22Rv1 (cell line): ENCODE measurements at regions not wholly inside any gene's neighbourhood (a gene's known extent, or its start where the extent isn't known, plus 50 kb on each side); places are given as distances from the start of the nearest gene placed in this dataset.

Experiments
- H3K27ac ChIP-seq: fragments of 450-650 bp; 2 replicates; pipeline ENCODE4 v1.5.1; 2017
- ZFX ChIP-seq: fragments of 450-650 bp; IDR thresholded peaks from 2 replicates; pipeline ENCODE4 v1.6.1; 2017; ENCODE audit warnings: antibody characterized with exemption, borderline replicate concordance
- TF ChIP-seq, protein P1 (sequence below): fragments of 450-650 bp; IDR thresholded peaks from 2 replicates; pipeline ENCODE4 v1.5.1; 2017; ENCODE audit warnings: mild to moderate bottlenecking

DNA sequence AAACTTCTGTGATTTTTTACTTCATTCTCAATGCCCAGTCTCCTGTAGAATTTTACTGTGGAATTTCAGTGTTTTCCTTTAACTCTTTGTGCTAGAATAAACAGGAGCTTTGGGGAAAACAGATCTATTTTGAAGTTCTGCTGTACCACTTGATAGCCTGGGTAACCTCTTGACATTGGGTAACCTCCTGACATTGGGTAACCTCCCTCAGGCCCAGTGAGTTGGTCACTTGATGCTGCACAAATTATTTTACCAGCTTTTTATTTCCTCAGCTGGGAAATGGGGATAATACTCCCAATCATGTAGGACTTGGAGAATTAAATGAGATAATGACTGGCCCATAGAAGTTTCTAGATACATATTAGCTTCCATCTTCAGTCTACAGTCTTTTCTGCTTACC lies 137.3 kb upstream of the TOP1 start:
- TF ChIP-seq, protein P1, sequence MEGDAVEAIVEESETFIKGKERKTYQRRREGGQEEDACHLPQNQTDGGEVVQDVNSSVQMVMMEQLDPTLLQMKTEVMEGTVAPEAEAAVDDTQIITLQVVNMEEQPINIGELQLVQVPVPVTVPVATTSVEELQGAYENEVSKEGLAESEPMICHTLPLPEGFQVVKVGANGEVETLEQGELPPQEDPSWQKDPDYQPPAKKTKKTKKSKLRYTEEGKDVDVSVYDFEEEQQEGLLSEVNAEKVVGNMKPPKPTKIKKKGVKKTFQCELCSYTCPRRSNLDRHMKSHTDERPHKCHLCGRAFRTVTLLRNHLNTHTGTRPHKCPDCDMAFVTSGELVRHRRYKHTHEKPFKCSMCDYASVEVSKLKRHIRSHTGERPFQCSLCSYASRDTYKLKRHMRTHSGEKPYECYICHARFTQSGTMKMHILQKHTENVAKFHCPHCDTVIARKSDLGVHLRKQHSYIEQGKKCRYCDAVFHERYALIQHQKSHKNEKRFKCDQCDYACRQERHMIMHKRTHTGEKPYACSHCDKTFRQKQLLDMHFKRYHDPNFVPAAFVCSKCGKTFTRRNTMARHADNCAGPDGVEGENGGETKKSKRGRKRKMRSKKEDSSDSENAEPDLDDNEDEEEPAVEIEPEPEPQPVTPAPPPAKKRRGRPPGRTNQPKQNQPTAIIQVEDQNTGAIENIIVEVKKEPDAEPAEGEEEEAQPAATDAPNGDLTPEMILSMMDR: no peak
- no peak for TF ChIP-seq ZFX
- H3K27ac ChIP-seq: no peak overlapping the region

DNA sequence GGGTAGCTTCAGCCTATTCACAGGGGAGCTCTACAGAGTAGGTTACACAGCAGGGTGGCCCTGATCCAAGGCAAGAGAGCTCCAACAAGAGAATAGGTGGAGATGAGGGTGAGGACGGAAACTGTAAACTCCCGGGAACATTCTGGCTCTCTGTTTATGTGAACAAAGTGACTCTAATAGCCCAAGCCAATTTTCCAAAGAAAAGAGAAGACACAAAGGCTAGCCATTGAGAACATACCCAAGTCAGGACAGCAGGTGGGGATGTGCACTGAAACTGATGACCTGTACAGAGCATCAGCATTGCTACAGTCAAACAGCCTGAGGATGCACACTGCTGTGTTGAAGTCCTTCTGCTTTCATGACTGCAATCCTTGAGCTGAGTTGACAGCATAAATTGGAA lies 136.0 kb upstream of the TOP1 start:
- TF ChIP-seq ZFX: no peak
- TF ChIP-seq, protein P1: no peak
- no peak overlapping the region for H3K27ac ChIP-seq

DNA sequence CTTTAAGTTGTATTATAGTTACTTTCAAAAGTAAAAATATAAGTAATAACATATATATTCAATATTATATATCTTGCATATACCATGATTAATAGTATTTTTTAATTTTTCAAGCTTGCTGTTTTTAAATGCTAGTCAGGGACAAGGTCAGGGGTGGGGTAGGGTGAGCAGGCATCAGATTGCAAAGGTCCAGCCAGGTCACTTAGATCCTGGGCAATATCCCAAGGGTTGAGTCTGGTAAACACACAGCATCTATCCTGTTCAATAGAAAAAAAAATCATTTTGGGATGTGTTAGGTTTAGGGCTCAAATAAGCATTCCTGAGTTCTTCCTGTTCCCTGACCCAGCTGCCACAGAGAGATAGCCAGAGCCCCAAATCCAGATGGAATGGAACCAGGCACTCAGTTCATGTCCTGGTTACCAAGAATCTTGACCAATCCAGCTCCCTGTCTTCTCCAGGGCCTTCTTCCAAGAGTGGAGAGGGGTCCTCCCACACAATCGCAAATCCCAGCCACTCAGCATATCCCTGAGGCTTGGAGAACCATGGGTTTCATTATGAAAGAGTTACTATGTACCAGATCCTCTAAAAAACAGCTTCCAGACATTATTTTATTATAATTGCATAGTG lies 134.9 kb upstream of the TOP1 start:
- TF ChIP-seq ZFX: no peak
- TF ChIP-seq, protein P1: no peak
- no peak overlapping the region for H3K27ac ChIP-seq

DNA sequence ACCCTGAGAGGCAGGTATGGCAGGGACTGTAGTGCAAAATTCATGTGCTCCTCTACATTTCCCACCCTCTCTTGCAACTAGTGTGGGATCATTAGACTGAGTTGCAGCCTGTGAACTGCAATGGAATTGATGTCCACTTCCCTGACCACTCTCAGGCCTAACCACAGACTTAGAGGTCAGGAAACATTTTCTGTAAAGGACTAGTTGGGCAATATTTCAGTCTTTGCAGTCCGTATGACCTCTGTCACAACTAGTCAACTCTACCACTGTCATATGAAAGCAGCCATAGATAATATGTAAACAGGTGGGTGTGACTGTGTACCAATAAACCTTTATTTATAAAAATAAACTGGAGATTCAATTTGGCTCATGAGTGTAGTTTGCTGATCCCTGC lies 134.4 kb upstream of the TOP1 start:
- no peak overlapping the region for H3K27ac ChIP-seq
- no peak for TF ChIP-seq ZFX
- TF ChIP-seq, protein P1: no peak

DNA sequence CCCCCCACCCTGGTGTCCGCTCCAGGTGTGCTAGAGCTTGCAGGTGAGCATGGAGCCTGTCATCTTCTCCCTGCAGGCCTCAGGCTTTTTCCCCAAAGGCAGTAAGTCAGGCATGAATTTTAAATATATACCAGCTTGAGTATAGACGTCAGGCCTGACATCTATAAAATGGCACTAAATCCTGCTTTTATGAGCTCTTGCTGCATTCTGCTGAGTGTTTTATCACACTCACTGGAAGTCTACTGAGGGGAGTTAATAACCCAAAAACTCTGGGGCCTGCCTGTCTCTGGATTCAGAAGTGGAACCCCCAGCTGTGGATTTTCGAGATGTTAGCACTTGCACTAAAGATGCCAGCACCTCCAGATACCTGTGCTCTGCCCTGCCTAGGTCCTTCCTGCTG lies 133.4 kb upstream of the TOP1 start:
- H3K27ac ChIP-seq: no peak overlapping the region
- TF ChIP-seq, protein P1: no peak
- TF ChIP-seq ZFX: no peak

DNA sequence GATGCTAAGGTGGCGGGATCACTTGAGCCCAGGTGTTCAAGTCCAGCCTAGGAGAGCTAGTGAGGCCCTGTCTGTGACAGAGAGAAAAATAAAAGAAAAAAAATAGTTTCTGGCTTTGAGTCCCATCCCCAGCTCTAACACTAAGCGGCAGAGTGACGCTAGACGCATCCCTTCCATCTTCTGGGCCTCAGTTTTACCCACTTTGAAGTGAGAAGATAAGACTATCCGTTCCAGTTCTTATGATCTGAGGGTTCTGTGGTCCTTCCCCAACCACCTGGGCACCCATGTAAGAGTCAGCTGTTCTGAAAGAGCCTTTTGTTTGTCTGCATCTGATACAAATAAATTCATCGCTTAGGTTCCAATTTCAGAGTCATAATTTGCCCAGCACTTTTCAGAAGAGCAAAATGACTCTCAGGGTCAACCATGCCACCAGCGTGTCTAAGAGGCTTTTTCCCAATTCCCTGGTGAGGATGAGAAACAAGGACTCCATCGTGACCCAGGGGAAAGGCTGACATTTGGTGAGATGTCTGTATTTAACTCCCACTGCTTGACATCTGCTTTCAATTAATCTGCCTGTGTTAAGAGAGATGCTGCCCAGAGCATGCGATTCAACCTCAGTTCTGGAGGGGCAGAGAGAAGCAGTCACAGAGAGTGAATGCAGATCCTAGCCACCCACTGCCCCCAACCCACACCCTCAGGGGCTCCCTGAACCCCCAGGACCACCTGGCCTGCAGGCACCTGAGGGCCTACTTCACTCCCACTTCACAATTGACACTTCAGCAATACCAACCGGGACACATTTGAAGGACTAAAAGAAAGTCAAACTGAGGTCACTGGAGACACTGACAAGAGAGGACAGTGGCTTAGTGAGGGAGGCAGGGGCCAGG lies 131.6 kb upstream of the TOP1 start:
- TF ChIP-seq, protein P1: no peak
- no peak for TF ChIP-seq ZFX
- H3K27ac ChIP-seq: no peak overlapping the region

DNA sequence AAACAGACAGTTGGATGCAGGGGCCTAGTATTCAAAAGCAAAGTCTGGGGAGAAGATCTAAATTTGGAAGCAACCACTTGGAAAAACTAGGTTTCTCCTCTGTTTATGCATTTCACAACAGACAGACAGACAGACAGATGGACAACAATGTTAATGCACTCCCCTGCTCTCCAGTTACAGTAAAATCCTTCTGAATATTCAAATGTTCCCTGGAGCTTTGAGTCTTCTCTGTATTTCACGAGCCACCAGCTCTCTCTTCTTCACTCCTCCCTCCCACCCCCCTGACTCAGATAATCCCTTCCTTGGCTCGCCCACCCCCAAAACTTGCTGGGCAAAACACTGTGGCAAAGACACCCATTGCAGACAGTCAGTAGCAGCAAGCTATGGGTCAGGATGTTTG lies 129.3 kb upstream of the TOP1 start:
- no peak overlapping the region for H3K27ac ChIP-seq
- TF ChIP-seq, protein P1: no peak
- no peak for TF ChIP-seq ZFX
